GM21529 (cell line): ENCODE measurements at regions not wholly inside any gene's neighbourhood (a gene's known extent, or its start where the extent isn't known, plus 50 kb on each side); places are given as distances from the start of the nearest gene placed in this dataset.
A peak's percentile ranks its signal among the peaks of the same experiment; 100 is the strongest.
"Not testable (repeated sequence)": the region's sequence is repeated elsewhere in the genome, so short reads cannot be mapped to it uniquely, and the experiment has no call there.

Source experiments
- ATAC-seq: cut with Tn5 transposase; IDR thresholded peaks from one replicate; pipeline ENCODE4 v1.9.1; 2021; ENCODE audit not compliant: unreplicated experiment

DNA sequence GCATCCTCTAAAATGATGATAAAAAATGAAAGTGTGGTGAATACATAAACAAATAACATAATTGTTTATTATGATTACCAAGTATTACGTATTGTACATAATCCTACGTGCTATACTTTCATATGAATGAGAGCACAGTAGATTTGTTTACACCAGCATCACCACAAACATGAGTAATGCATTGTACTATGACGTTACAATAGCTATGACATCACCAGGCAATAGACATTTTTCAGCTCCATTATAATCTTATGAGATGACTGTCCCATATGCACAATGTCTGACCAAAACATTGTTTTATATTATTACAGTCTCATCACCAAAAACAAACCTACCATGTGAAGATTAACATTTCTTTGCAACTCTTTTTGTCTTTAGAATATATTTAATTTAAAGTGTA, 225.7 kb upstream of the TENT5A start:
- no peak for ATAC-seq

DNA sequence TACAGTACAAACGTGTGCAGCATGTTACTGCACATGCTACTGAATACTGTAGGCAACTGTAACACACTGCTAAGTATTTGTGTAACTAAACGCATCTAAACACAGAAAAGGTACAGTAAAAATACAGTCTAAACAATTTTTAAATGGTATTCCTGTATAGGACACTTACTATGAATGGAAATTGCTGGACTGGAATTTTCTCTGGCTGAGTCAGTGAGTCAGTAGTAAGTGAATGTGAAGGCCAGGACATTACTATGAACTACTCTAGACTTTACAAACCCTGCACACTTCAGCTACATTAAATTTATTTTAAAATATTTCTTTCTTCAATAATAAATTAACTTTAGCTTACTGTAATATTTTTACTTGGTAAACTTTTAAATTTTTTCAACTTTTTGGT, 225.0 kb upstream of the TENT5A start:
- no peak for ATAC-seq

DNA sequence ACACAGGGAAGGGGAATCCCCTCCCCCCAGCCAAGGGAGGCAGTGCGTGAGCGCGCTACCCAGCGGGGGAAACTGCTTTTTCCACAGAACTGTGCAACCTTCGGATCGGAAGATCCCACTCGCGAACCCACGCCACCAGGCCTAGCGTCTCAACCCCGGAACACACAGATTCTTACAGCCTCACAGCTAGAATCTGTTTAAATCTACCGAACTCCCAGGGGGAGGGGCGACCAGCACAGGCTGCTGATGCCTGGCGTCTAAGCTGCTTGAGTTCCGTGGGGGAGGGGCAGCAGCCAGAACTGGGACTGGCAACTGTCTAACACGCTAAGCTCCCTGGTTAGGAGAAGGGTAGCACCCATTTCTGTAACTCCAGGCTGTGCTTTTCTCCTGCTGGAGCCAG, 217.3 kb upstream of the TENT5A start:
- no peak for ATAC-seq

DNA sequence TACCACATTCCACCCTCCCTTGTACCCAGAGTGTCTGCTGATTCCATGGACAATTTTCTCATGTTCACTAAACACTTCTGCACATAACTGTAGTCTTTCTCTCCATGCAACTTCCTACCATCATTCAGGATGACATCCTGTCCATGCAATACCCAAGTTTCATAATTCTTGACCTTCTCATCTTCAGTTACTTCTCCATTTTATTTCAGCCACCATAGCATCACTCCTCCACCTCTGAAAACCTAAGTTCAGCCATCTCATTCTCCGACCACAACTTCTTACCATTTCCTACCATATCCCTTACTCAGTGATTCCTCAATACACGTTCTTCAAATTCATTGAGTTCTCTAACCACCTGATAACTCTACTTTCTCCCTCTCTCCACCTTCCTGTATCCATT, 216.5 kb upstream of the TENT5A start:
- ATAC-seq = no peak

DNA sequence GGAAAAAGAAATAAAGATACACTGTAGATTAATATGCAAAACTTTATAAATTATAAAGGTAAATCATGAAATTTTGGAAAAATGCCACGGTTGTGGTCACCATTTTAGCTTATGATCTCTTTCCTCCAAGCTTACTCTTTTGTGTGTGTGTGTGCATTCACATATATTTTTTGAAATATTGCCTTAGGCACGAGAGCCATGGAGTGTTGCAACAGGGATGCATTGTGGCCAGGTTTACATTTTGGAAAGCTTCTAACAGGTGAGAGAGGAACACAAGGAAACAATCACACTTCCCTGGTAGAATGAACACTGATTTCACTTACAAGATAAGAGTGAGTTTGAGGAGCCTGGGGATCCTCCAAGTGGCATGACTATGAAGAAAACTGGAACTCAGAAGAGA, 214.5 kb upstream of the TENT5A start:
- ATAC-seq = no peak

DNA sequence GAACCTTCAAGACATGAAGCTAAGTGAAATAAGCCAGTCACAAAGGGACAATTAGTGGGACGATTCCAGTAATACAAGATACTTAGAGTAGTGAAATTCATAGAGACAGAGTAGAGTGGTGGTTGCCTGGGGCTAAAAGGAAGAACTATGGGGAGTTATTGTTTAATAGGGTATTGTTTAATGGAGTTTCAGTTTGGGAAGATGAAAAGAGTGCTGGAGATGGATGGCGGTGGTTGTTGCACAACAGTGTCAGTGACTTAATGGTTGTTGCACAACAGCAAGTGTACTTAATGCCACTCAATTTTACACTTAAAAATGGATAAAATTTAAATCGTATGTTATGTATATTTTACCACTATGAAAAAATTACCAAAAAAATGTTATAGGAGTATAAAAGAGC, 209.7 kb upstream of the TENT5A start:
- ATAC-seq = no peak

DNA sequence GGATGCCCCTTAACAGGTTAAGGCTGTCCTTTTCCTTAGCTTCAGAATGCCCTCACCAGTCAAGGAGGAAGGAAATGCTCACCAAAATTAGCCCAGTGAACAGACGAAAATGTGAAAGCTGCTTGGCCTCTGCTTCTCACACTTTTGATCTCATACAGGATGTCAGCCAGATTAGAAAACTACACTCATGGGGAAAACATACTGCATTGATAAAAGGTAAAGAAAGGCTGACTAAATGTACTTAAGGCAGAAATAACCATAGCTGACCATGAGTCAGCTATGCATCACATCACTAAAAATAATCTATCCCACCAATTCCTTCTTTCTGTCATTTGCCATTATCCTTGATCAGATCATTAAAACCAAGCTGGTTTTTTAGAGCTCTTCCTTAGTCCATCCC, 198.4 kb upstream of the TENT5A start:
- peak; percentile 78 for ATAC-seq

DNA sequence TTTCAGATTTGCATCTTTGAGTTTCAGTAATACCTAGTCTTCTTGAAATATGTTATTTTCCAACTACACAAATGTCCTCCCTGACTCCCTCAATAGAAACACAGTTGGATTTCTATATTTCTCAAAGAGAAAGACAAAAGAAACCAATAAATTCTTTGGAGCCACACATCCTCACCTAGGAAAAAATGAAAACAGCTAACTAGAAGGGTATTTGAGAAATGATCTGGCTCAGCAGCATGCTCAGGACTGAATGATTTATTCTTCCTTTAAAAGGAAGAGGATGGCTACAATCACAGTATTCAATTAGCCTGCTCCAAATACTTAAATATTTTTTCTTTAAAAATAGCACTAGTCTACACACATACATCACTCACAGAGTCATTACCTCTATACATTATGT, 196.4 kb upstream of the TENT5A start:
- ATAC-seq = no peak

DNA sequence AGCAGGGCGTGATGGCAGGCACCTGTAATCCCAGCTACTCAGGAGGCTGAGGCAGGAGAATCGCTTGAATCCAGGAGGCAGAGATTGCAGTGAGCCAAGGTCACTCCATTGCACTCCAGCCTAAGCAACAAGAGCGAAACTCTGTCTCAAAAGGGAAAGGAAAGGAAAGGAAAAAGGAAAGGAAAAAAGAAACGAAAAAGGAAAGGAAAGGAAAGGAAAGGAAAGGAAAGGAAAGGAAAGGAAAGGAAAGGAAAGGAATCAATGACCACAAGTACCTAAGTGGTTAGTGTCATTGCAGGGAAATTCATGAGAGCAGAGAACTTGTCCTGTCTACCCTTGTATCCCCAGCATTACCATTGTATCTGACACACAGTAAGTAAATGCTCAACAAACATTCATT, 195.7 kb upstream of the TENT5A start:
- not testable (repeated sequence) for ATAC-seq

DNA sequence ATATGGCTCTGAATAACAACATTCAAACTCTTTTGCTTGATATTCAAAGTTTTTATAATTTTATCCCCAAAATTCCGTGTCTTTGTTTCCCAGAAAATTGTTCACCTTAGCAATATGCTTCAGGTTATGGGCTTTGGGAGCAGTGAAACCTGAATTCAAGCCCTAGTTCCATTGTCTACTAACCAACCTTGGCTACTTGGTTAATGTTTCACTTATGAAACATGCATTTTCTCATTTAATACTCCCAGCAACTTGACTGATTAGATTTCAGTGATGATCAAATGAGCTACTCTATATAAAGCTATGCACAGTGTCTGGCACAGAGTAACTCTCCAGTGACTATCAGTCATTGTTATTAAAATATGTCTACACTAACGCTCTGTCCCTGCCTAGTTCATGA, 192.2 kb upstream of the TENT5A start:
- ATAC-seq = no peak

DNA sequence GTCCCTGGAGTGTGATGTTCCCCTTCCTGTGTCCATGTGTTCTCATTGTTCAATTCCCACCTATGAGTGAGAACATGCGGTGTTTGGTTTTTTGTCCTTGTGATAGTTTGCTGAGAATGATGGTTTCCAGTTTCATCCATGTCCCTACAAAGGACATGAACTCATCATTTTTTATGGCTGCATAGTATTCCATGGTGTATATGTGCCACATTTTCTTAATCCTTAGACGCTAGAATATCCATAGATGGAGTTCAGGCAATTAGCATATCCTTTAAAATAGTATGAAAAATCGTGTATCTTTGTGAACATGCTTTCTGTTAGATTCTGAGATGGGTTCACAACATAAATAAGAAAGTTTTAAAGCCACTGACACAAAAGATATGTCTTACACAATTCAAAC, 190.4 kb upstream of the TENT5A start:
- ATAC-seq = not testable (repeated sequence)

DNA sequence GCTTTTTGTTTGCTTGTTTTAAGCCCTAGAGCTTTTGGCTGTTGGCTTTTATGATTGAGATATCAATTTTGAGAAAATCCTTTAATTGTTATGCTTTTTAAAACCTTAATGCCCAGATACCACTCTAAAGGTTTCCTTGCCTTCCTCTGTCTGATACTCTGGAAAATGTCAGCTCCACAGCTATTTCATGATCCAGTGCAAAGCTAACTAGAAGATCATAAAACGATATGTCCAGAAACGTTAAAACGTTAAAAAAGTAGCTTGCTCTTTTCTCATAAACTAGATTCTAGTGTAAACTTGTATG, 189.5 kb upstream of the TENT5A start:
- ATAC-seq = no peak

DNA sequence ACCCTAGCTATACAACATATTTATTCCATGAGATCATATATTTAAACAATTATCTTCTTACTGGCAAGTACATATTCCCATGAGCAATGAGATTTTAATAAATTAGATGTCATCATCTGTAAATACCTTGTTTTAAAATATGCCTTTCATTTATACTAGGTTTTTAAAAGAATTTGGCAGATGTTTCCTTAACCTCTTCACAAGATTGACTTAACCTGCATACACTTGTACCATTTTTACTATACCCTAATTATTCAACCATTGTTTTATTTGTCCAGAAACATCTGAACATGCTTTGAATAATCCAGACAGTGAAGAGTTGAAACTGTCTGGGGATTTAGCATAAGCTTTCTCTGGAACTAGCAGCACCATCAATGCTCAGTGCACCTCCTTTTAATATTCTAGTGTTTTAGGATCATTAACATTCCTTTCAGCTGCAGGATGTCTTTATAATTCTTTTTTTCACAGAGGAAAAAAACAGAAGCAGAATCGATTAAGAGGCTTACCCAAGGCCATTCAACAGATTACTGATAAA, 188.0 kb upstream of the TENT5A start:
- ATAC-seq = no peak

DNA sequence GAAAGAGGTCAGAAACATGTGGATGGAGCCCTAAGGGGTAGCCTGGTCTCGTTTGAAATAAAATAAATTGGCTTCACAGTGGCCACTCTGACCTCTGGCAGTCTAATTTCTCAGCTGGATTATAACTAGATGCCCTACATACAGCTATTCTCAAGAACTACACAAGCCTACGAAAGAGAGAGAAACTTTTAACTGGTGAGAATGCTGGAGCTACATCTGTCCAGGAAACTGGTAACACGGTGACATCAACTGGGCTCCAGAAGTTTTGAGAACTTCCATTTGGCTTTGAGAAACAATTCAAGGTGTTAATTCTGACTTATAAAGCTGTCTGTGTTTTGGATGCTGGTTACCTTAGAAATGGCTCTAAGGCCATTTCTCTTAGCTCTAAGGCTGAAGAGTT, 187.3 kb upstream of the TENT5A start:
- ATAC-seq = no peak

DNA sequence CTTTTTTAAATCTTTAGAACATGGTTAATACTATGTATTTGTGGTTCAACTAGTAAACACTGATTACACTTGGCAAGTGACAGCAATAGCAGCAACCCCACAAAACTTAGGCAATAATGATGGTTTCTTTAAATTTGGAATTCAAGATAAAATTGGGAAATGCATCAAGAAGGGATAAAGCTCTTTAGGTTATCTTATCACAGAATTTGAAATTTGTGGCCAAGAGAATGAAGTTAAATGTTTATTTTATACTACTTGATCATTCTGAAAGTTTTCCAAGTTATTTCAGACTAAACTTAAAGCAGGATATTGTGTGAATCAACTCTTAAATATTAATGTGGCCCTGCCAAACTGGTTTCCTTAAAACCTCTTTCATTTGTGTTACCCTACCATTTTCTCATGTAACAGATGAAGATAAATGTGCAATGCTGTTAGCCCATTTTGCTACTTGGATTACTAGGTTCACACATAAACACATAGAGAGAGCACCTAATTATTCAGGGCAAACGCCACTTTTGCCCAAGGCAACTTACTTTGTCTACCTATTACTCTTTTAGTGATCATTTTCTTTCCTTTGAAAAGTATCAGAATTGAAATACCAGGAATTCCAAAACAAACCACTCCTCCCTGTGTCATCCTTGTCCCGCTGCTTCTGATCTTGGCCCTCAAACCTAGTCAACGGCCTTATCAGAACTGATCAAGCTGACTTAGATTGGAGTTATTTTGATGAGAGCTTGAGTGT, 186.7 kb upstream of the TENT5A start:
- no peak for ATAC-seq

DNA sequence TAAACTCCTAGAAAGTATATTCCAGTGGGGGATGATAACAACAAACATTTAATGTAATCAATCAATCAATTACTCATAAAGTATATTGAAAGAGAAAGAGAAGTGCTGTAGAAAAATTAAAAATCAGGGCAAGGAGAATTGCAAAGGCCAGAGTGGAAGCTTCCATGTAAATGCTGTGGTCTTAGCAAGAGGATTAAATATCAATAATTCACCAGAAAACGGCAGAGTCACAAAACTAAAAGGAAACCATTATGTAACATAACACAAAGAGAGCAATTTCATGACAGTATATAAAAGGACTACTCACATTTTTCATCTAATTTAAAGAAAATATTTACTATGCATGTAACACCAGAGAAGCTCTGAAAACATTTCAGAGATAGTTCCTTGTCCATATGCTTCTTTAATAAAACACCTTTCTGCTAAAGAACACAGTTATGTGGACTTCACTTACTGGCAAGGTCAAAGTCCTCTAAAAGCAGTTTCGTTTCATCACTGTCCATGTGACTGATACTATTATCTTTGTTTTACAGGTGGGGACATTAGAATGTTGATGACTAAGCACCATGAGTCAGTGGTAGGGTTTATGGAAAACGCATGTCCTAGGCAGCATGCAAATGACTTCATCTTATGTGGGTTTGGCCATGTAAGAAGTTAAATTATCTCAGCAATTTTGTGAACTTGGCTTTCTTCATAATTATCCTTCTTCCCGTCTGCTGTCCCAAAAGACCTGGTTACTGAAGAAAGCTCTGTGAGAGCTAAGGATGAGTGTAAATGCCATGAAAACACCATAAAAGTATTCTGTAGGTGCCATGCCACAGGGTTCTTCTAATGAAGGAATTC, 185.8 kb upstream of the TENT5A start:
- peak; percentile 77 for ATAC-seq

DNA sequence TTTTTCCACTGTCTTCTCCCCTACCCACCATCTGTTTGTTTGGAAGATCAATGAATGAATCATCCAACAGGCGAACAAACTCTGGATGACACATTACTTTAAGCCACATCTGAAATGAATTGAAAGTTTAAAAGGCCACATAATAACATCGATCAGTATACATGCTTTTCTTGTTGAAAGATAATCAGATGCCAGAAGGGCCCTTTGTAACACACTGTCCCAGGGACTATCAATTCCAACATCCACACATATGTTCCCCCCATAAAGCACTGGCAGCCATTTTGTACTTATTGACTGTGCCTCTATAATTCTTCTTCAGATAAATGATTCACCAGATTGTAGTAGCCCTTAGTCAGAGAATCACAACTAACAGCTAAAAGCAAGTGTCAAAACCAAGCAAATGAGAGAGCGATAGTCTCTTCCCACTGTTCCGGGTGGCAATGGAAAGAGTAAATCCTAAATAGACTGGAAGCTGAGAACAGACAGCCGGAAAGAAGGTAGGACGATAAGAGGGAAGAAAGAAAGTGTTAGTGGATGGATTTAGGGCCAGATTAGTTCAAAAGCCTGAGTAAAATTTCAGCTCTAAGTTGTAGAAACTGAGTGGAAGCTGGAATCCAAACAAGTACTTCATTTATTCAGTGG, 184.9 kb upstream of the TENT5A start:
- ATAC-seq = no peak

DNA sequence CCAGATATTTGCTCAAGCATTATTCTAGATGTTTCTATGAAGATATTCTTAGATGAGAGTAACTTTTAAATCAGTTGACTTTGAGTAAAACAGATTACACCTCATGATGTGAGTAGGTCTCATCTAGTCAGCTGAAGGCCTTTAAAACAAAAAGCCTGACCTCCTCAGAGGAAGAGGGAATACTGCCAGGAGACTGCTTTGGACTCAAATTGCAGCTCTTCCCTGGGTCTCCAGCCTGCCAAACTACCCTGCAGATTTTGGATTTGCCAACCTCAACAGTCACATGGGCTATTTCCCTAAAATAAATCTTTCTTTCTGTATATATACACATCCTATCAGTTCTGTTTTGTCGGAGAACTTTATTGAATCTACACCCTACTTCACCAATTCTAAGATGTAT, 182.5 kb upstream of the TENT5A start:
- ATAC-seq = no peak

DNA sequence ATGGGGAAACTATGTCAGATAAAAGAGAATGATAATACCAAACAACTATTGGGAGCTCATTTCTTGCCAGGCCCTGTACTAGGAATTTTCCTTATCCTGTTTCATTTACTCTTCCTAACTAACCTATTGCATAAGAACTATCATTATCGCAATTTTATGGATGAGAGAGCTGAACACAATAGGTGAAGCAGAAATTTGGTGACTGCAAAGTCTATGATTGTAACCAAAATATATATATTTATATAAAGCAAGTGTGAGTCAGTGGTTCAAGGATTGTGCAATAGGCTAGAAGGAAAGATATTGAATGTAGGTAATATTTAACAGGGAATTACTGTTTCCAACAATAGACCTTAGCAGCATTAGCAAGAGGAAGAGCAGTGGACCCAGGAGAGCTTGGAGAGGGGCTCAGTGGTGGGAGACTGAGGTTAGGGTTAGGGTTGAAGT, 181.1 kb upstream of the TENT5A start:
- no peak for ATAC-seq

DNA sequence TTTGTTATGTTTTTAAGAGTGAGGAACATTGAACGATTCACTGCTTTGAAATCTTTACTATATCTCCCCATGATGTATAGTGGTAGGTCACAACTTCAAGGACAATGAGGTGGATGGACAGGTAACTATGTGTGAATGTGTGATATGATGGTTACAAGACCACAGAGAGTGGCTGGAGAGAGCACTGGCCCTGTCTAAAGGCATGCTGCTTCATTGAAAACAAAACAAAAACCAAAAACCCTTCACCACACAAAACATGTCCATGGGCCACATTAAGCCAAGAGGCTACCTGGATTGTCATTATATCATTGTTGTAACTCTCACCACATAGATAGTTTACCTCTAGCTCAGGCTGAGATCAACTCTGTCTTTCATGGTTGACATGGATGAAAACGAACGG, 180.6 kb upstream of the TENT5A start:
- no peak for ATAC-seq

DNA sequence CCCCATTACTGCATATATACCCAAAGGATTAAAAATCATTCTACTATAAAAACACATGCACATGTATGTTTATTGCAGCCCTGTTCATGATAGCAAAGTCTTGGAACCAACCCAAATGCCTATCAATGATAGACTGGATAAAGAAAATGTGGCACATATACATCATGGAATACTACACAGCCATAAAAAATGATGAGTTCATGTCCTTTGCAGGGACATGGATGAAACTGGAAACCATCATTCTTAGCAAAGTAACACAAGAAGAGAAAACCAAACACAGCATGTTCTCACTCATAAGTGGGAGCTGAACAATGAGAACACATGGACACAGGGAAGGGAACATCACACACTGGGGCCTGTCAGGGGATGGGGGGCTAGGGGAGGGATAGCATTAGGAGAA, 180.0 kb upstream of the TENT5A start:
- not testable (repeated sequence) for ATAC-seq

DNA sequence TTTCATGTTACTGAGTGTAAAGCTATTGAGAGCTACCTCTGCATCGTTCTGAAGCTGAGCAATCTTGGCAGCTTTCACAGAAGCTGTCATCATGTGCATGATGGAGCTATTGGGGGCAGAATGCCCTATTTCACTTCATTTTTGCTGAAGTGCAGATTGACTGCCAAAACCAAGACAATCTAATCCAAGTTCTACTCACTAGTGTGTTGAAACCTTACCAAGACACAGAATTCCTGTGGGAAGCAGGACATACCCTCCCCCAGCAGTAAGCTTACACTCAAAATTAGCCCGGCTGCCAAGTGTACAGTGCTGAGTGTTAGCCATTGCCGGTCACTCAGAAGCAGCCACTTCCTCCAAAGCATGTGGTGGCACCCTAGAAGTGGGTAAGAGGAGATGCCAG, 177.3 kb upstream of the TENT5A start:
- ATAC-seq = no peak
